Lung (tissue), 11 donors: ENCODE measurements at regions not wholly inside any gene's neighbourhood (a gene's known extent, or its start where the extent isn't known, plus 50 kb on each side); places are given as distances from the start of the nearest gene placed in this dataset.

ENCODE experiments used
- ATAC-seq: fragments of 200-7000 bp; cut with Tn5 transposase; one replicate; pipeline ENCODE4 v1.9.1; 2020; ENCODE audit warnings: moderate number of reproducible peaks; ENCODE audit not compliant: insufficient read depth, low FRiP score
- DNase-seq, 3 donors: peaks; one replicate each; pipeline ENCODE4 v3.0.0-alpha.2; 2013 to 2017
- H3K27ac ChIP-seq, 2 donors: one replicate each; pipeline ENCODE4 v1.5.1; 2013; ENCODE audit warnings: mild to moderate bottlenecking in 2 of 2, moderate library complexity in 2 of 2, control low read depth in 1 of 2, inconsistent platforms in 1 of 2, low read depth in 1 of 2, low read length in 1 of 2
- H3K27me3 ChIP-seq, 3 donors: one replicate each; pipeline ENCODE4 v1.5.1; 2013; ENCODE audit warnings: low read length in 2 of 3; ENCODE audit not compliant: control insufficient read depth in 3 of 3, insufficient read depth in 3 of 3
- H3K36me3 ChIP-seq, 4 donors: one replicate each; pipeline ENCODE4 v1.5.1; 2013; ENCODE audit warnings: low read length in 4 of 4, mild to moderate bottlenecking in 1 of 4, moderate library complexity in 1 of 4; ENCODE audit not compliant: control insufficient read depth in 4 of 4, insufficient read depth in 4 of 4
- H3K4me1 ChIP-seq, 5 donors: one replicate each; pipeline ENCODE4 v1.5.1; 2013; ENCODE audit warnings: low read length in 5 of 5, mild to moderate bottlenecking in 2 of 5, moderate library complexity in 1 of 5; ENCODE audit not compliant: control insufficient read depth in 5 of 5, insufficient read depth in 5 of 5
- H3K4me3 ChIP-seq: one replicate; pipeline ENCODE4 v1.5.1; 2013; ENCODE audit warnings: mild to moderate bottlenecking, control low read depth, moderate library complexity
- H3K9ac ChIP-seq, 2 donors: one replicate each; pipeline ENCODE4 v1.5.1; 2013; ENCODE audit warnings: low read length in 2 of 2, control low read depth in 1 of 2; ENCODE audit not compliant: insufficient read depth in 1 of 2
- H3K9me3 ChIP-seq, 4 donors: one replicate each; pipeline ENCODE4 v1.5.1; 2013; ENCODE audit warnings: low read length in 3 of 4, mild to moderate bottlenecking in 1 of 4, moderate library complexity in 1 of 4; ENCODE audit not compliant: control insufficient read depth in 4 of 4, insufficient read depth in 3 of 4
- CTCF ChIP-seq: IDR thresholded peaks from 2 replicates; pipeline ENCODE4 v1.5.1; 2012; ENCODE audit warnings: mild to moderate bottlenecking; ENCODE audit errors: control extremely low read depth, extremely low read depth
- WGBS, 2 donors: extraction: QIAGEN DNeasy Blood & Tissue Kit; methylation state at CpG; one replicate each; pipeline ENCODE4 v1.1.7; 2013; 5-methylcytosine and 5-hydroxymethylcytosine counted together
- donor health status: control.
- donor health status: control.
- donor health status: Bipolar disorder and iron deficiency.
- donor health status: healthy.
- donor health status: DM: yes; HTN: yes; CAD: no.

- DNase-seq (no peak), ATAC-seq (no peak)
- H3K4me3 ChIP-seq: no peak overlapping the region
- no peaks in the 10 kb centered on the region for H3K4me1 ChIP-seq
- 82 to 90% methylated on average over 9 of the region's 9 CpGs for WGBS, 2 donors
- no peak overlapping the region for H3K27ac ChIP-seq
- H3K9me3 ChIP-seq: peaks cover 0 to 2% (median 0%) of the 10 kb centered on the region in 4 donors
- TF ChIP-seq CTCF: no peak
- no peak overlapping the region for H3K9ac ChIP-seq
- no peaks in the 10 kb centered on the region for H3K36me3 ChIP-seq
- H3K27me3 ChIP-seq: no peaks in the 10 kb centered on the region
Observed at GRCh38 chr7:132733860-132734259, 157.6 kb upstream of the PLXNA4 start.

- ATAC-seq: no peak
- Histone ChIP-seq H3K27ac (no peak overlapping the region), H3K9me3 (peaks cover 0 to 2% (median 0%) of the 10 kb centered on the region in 4 donors), H3K4me1 (no peaks in the 10 kb centered on the region), H3K4me3 (no peak overlapping the region), H3K27me3 (no peaks in the 10 kb centered on the region), H3K36me3 (no peaks in the 10 kb centered on the region), H3K9ac (no peak overlapping the region)
- no peak for TF ChIP-seq CTCF
- DNase-seq: no peak
- 81 to 83% methylated on average over 8 of the region's 8 CpGs for WGBS, 2 donors
Observed at GRCh38 chr7:132732321-132732865, 156.1 kb upstream of the PLXNA4 start.

- ATAC-seq (no peak), DNase-seq (no peak)
- no peak overlapping the region for H3K9ac ChIP-seq
- H3K9me3 ChIP-seq: peaks cover 0 to 2% (median 0%) of the 10 kb centered on the region in 4 donors
- no peak overlapping the region for H3K4me3 ChIP-seq
- H3K4me1 ChIP-seq: no peaks in the 10 kb centered on the region
- no peaks in the 10 kb centered on the region for H3K36me3 ChIP-seq
- no peak for TF ChIP-seq CTCF
- 92 to 94% methylated on average over 4 of the region's 4 CpGs for WGBS, 2 donors
- no peaks in the 10 kb centered on the region for H3K27me3 ChIP-seq
- no peak overlapping the region for H3K27ac ChIP-seq
Observed at GRCh38 chr7:132730105-132730504, 153.8 kb upstream of the PLXNA4 start.

GRCh38 chr7:132723506-132724081 is 147.3 kb upstream of the PLXNA4 start:
- H3K27me3 ChIP-seq: no peaks in the 10 kb centered on the region
- no peak overlapping the region for H3K4me3 ChIP-seq
- DNase-seq (no peak), ATAC-seq (no peak)
- no peak overlapping the region for H3K27ac ChIP-seq
- peaks cover 0 to 5% (median 0%) of the 10 kb centered on the region in 4 donors for H3K9me3 ChIP-seq
- WGBS, 2 donors: 81 to 85% methylated on average over 4 of the region's 4 CpGs
- TF ChIP-seq CTCF: no peak
- H3K36me3 ChIP-seq: no peaks in the 10 kb centered on the region
- H3K9ac ChIP-seq: no peak overlapping the region
- H3K4me1 ChIP-seq: no peaks in the 10 kb centered on the region
